ENCODE measurements at regions not wholly inside any gene's neighbourhood (a gene's known extent, or its start where the extent isn't known, plus 50 kb on each side); places are given as distances from the start of the nearest gene placed in this dataset.

GRCh38 chr10:23571884-23572283 is 133.0 kb downstream of the OTUD1 start:
- Histone ChIP-seq H3K36me3 (ENCODE audit: control insufficient read depth in 2 of 2, extremely low read depth in 1 of 2, insufficient read depth in 2 of 2, low read length in 2 of 2) (no peaks in the 10 kb centered on the region), H4K20me1 (replicated peaks; ENCODE audit: control insufficient read depth, extremely low read depth, insufficient read depth, low read length) (no peaks in the 10 kb centered on the region), H3K4me3 (replicated peaks in 1 of 3; ENCODE audit: insufficient read depth in 1 of 3, low read depth in 1 of 3, low read length in 3 of 3) (no peak overlapping the region), H3K79me2 (ENCODE audit: control insufficient read depth, insufficient read depth, low read length) (no peaks in the 10 kb centered on the region), H3K4me2 (ENCODE audit: insufficient read depth, low read length) (no peak overlapping the region), H3K9me3 (replicated peaks; ENCODE audit: control insufficient read depth, insufficient read depth, low read length) (no peaks in the 10 kb centered on the region), H2AFZ (ENCODE audit: low read depth, low read length) (no peak overlapping the region), H3K27me3 (ENCODE audit: control insufficient read depth in 2 of 2, insufficient read depth in 2 of 2, low read length in 2 of 2) (no peaks in the 10 kb centered on the region), H3K9ac (replicated peaks; ENCODE audit: extremely low read depth, insufficient read depth, low read length) (no peak overlapping the region), H3K9me1 (replicated peaks; ENCODE audit: control insufficient read depth, extremely low read depth, insufficient read depth, low read length) (no peaks in the 10 kb centered on the region), H3K4me1 (ENCODE audit: control insufficient read depth, extremely low read depth, insufficient read depth, low read length) (no peaks in the 10 kb centered on the region), H3K27ac (ENCODE audit: insufficient read depth, low read depth, low read length) (no peak overlapping the region)
- ChIA-PET POLR2A (no interaction called here), CTCF (no interaction called here)
- DNase-seq (ENCODE audit: low read depth, low spot score) = no peak
- dilution Hi-C loops (cut with MboI; ENCODE audit: extremely low pct_ligation_motif_present, low sequenced_read_pairs) (no loop called here), intact Hi-C loops (cut with micrococcal nuclease) (no loop called here)
- FAIRE-seq = no peak
- TF ChIP-seq GATA2 (IDR thresholded peaks at IDR 0.05; ENCODE audit: insufficient read depth, insufficient read length, low read depth, low read length) (no peak), POLR2AphosphoS5 (IDR thresholded peaks at IDR 0.05; ENCODE audit: insufficient read depth, low read depth, low read length) (no peak), POLR2A (IDR thresholded peaks at IDR 0.05; ENCODE audit: low read depth, low read length) (no peak), MAX (IDR thresholded peaks at IDR 0.05; ENCODE audit: insufficient read depth, insufficient read length) (no peak), MYC (IDR thresholded peaks at IDR 0.05; ENCODE audit: low read depth, low read length) (no peak), JUN (IDR thresholded peaks at IDR 0.05; ENCODE audit: borderline replicate concordance, insufficient read depth, insufficient read length, low read depth) (no peak), EZH2 (IDR thresholded peaks at IDR 0.05; ENCODE audit: borderline replicate concordance, low read depth, low read length, severe bottlenecking) (no peak), CTCF (IDR thresholded peaks at IDR 0.05; ENCODE audit: extremely low read depth in 1 of 2, insufficient read depth in 1 of 2, low read depth in 1 of 2, low read length in 2 of 2) (no peak), FOS (IDR thresholded peaks at IDR 0.05; ENCODE audit: borderline replicate concordance, insufficient read depth, low read length) (no peak)
- no TSS peak for BruUV-seq (replicated peaks)
